HPDE6-E6E7 (cell line): ENCODE measurements at regions not wholly inside any gene's neighbourhood (a gene's known extent, or its start where the extent isn't known, plus 50 kb on each side); places are given as distances from the start of the nearest gene placed in this dataset.
"Not testable (repeated sequence)": the region's sequence is repeated elsewhere in the genome, so short reads cannot be mapped to it uniquely, and the experiment has no call there.

Source experiments
- DNase-seq: peaks from one replicate; pipeline ENCODE4 v3.0.0; 2011; ENCODE audit warnings: missing footprints; ENCODE audit errors: extremely low spot score

DNA sequence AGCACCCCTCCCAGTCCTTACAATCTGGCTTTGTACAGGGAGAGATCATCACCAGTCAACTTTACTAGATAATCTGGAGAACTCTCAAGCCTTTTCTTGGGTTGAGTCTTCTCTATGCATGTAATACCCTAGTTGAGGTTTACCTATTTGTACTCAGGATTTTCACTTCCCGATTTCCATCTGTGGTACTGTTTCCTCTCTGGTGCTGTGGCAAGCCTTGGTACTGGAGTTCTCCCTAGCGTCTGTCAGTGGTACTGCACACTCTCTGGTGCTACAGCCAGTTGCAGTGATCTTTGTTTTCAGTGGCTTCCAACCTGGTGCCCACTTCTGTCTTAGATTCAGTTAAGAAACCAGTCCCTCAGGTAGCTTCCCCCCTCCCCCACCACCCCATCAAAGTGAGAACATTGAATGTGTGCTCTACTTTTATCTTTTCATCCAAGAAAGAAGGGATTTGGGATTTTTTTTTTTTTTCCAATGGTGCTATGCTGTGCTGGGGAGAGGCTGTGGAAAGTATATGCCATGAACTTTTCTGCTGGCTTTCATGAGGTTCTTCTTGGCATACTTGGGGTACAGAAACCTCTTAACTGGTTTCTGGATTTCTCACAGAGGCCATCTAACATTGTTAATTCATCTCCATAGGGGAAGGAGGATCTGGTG, 69.4 kb upstream of the EVL start:
- peak; percentile 58 for DNase-seq

DNA sequence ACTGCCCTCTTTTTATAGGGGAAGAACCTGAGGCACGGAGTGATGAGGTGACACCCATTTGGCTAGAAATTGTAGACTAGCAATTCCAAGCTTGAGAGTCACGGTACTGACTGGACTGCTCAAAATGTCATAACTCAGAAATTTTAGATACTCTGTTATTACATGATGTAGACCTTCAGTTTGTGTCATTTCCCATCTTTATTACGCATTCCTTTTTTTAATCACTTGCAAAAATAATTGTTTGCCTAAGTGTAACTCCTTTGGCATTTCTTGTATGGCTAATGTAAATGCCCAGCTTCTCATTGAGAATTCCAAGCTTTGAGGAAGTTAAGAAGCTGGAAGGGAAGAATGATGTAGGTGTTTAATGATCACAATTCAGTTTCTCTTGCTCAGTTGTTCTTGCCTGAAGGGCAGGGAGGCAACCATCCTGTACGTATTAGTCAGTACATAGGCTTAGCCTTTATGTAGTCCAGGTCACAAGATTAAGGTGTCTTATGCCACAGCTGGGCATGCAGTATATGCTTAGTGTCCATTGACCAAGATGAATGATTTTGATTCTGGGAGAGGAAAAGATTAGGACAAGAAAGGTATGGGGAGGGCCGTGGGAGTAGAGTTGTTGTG, 68.2 kb upstream of the EVL start:
- DNase-seq, result peak; percentile 47

DNA sequence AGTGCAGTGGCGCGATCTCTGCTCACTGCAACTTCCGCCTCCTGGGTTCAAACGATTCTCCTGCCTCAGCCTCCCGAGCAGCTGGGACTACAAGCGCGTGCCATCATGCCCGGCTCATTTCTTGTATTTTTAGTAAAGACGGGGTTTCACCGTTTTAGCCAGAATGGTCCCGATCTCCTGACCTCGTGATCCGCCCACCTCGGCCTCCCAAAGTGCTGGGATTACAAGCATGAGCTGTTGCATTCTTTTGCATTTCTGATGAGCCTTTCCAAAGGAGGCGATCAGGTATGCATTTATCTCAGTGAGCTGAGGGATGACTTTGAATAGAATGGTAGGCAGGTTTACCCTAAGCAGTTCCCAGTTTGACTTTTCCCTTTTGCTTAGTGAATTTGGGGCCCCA, 64.8 kb upstream of the EVL start:
- not testable (repeated sequence) for DNase-seq

DNA sequence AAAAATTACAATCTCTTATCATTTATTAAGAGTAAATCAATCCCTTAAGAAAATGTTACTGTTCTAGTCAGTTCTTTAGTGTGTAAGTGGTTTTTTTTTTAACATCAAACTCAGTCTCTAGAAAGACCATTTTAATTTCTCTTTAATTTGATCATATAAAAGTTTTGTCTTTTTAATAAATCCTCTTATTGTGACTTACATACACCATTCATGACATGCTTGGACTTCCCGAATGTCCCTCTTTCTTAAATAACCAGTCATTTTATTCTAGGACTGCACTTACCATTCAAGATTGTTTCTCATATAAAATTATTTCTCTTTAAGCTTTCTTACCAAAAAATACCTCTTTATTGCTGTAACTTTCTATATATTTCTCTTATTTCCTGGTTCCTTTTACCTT, 60.8 kb upstream of the EVL start:
- no peak for DNase-seq

DNA sequence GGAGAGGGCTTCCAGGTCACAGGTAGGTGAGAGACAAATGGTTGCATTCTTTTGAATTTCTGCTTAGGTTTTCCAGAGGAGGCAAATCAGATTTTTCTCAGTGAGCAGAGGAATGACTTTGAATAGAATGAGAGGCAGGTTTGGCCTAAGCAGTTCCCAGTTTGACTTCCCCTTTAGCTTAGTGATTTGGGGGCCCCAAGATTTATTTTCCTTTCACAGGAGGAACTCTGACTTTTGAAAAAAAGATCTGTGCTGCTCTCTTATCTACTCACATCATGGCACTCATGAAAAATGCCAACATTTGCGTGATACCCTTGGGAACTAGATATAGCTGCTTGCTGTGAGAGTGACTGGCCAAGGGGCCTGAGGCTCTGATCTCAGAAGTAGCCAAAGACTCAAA, 58.0 kb upstream of the EVL start:
- DNase-seq, result no peak

DNA sequence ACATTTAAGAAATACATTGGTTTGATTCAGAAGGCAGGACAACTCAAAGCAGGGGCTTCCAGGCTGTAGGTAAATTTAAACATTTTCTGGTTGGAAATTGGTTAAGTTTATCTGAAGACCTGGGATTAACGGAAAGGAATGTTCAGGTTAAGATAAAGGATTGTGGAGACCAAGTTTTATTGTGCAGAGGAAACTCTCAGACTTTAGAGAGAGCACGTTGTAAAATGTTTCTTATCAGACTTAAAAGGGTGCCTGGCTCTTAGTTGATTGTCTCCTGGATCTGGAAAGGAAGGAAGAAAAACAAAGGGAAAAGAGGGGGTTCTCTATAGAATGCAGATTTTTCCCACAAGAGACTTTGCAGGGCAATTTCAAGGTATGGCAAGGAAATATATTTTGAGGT, 55.4 kb upstream of the EVL start:
- not testable (repeated sequence) for DNase-seq

DNA sequence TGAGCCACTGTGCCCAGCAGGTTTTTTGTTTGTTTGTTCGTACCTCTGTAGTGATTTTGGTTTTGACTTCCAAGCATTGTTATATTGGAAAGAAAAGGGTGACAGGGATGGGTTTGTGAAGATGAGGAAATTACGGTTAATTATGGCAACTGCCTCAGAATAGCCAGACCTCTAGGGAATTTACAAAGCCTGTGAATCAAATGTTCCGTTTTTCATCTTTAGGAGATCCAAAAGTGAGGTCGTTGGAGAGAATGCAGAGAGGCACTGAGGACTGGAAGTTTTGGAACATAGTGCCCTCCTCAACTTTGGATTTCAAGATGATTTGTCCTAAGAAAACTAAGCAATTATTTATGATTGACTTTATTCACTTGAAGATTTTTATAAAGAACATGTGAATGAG, 54.5 kb upstream of the EVL start:
- DNase-seq, result no peak

DNA sequence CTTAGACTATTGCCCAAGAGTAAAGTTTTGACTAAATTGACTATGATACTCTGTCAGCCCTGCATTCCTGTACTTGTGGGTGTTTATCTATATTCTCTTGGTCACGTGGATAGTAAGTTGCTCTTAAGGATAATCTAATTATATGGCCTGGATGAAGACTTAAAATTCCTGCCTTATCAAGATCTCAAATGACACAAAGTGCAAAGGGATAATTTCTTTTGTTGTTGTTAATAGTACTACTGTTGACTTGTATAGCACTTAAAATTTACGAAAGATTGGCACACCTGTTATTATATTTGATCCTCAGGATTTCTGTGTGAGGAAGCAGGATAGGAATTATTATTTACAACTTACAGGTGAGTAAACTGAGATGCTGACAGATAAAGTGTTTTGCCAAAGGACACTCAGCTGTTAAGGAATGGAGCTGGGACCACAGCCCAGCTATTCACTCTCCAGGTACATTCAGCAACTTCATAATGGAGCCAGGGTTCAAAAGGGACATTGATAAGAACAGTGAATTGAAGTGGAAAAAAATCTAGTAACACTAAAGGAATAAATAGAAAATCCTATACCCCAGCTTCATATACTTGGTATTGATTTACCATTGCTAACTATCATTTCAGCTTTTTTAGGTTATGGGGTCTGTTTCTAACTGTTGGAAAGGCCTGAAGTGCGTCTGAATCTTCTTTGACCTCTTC, 53.4 kb upstream of the EVL start:
- no peak for DNase-seq

DNA sequence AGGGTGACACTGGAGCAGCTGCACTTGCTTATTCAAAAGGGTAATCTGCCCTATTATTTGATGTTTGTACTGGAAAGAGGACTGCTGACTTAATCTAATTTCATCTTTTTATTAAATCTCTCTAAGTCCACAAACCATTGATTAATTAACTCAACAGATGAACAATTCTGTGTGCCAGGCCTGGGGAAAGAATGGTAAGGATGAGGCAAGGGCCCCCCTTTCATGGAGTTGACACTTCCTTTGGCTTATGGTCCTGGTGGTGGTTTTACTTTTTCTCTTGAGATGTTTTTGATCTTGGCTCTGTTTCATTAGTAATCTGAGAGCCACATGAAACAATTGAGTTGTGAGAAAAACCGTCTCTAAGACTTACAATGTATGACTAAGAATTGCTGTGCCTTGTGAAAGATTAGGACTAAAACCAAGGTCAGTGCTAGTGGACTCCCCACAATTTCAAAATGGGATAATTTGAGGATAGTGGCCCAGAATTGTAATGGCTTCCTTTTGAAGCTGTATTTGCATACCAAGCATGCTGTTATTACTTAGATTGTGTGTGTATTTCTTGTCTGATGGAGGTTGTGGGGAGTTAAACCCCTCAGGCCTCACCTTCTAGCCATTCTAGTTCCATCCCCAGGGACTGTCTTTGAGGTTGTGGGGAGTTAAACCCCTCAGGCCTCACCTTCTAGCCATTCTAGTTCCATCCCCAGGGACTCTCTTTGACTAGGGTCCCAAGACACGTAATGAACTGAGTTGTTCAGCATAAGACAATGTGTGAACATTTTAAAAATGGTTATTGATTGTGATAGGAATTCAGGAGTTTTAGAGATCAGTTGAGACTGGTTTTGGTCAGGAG, 52.5 kb upstream of the EVL start:
- DNase-seq, result no peak

DNA sequence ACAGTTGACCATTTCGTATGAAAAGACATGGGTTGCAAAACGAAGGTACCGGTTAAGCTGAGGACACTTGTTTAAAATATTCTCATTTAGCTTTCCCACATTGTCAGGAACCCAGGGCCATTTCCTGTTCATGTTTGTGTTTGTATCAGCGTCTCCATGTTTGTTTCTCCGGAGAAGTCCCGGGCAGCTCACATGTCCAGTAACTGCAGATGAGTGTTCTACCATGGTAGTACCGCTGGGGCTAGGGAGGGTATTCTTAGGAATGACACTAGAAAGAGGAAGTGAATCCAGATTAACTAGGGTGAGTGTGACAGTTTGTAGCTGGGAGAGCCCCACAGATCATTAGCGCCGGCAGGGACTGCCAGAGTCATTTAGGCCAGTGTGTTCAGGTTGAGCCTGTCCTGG, 50.0 kb upstream of the EVL start:
- no peak for DNase-seq
